NCI-H345 (cell line): ENCODE measurements at regions not wholly inside any gene's neighbourhood (a gene's known extent, or its start where the extent isn't known, plus 50 kb on each side); places are given as distances from the start of the nearest gene placed in this dataset.
"Not testable (repeated sequence)": the region's sequence is repeated elsewhere in the genome, so short reads cannot be mapped to it uniquely, and the experiment has no call there.

Experiments
- DNase-seq: peaks from one replicate; lab custom pipeline; 2025; lab: John Stamatoyannopoulos, UW

DNA sequence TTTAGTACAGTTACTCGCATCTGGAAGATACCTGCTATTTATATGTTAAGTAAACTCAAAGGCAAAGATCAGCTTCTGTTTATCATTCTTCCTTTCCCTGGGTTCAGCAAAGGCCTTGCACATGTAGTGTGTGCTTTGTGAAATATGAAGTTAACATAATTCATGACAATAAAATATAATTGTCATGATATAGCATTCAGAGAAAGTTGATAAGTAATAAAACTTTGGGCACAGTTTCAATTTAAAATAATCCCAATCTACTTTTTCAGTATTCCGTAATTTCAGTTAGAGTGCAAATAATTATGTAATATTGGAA, 51.9 kb upstream of the ZNF217 start:
- DNase-seq, result no peak

GRCh38 chr20:53644108-53644507, 50.5 kb upstream of the ZNF217 start:
- DNase-seq, result not testable (repeated sequence)
